RWPE2 (cell line): ENCODE measurements at regions not wholly inside any gene's neighbourhood (a gene's known extent, or its start where the extent isn't known, plus 50 kb on each side); places are given as distances from the start of the nearest gene placed in this dataset.
A peak's percentile ranks its signal among the peaks of the same experiment; 100 is the strongest.

Source experiments
- ATAC-seq: fragments of 200-7000 bp; cut with Tn5 transposase; 3 replicates; pipeline ENCODE4 v1.9.1; 2021; ENCODE audit warnings: low read depth
- DNase-seq: peaks from one replicate; pipeline ENCODE4 v3.0.0-alpha.2; 2020; ENCODE audit warnings: low spot score
- H3K27ac ChIP-seq: fragments of 450-650 bp; 2 replicates; pipeline ENCODE4 v1.5.1; 2017; ENCODE audit warnings: mild to moderate bottlenecking; ENCODE audit not compliant: poor library complexity, severe bottlenecking
- H3K27me3 ChIP-seq: fragments of 250-450 bp; sonication (Bioruptor Pico); 2 replicates; pipeline ENCODE4 v1.5.1; 2021; ENCODE audit warnings: mild to moderate bottlenecking, moderate library complexity; ENCODE audit not compliant: insufficient read depth, poor library complexity, severe bottlenecking
- H3K36me3 ChIP-seq: fragments of 250-450 bp; sonication (Bioruptor Pico); 2 replicates; pipeline ENCODE4 v1.5.1; 2020; ENCODE audit warnings: low read depth, mild to moderate bottlenecking, moderate library complexity
- H3K4me1 ChIP-seq: fragments of 250-450 bp; sonication (Bioruptor Pico); 2 replicates; pipeline ENCODE4 v1.5.1; 2021; ENCODE audit warnings: mild to moderate bottlenecking, moderate library complexity; ENCODE audit not compliant: insufficient read depth, poor library complexity, severe bottlenecking
- H3K4me3 ChIP-seq: fragments of 250-450 bp; sonication (Bioruptor Pico); 2 replicates; pipeline ENCODE4 v1.5.1; 2021; ENCODE audit warnings: mild to moderate bottlenecking, moderate library complexity; ENCODE audit not compliant: severe bottlenecking
- H3K9me3 ChIP-seq: fragments of 250-450 bp; sonication (Bioruptor Pico); 2 replicates; pipeline ENCODE4 v1.5.1; 2021; ENCODE audit warnings: mild to moderate bottlenecking, moderate library complexity; ENCODE audit not compliant: severe bottlenecking
- CTCF ChIP-seq: fragments of 450-650 bp; IDR thresholded peaks from one replicate; pipeline ENCODE4 v1.5.1; 2017; ENCODE audit warnings: mild to moderate bottlenecking, moderate library complexity; ENCODE audit not compliant: poor library complexity, severe bottlenecking

- H3K36me3 ChIP-seq: no peaks in the 10 kb centered on the region
- no peaks in the 10 kb centered on the region for H3K9me3 ChIP-seq
- H3K27me3 ChIP-seq: peaks cover 6% of the 10 kb centered on the region
- H3K27ac ChIP-seq: no peak overlapping the region
- no peaks in the 10 kb centered on the region for H3K4me1 ChIP-seq
- no peak overlapping the region for H3K4me3 ChIP-seq
- ATAC-seq (no peak), DNase-seq (no peak)
- TF ChIP-seq CTCF: no peak
These were observed 533.4 kb downstream of the PKHD1 start for GRCh38 chr6:51554029-51554428.

GRCh38 chr6:51559059-51559458 is 528.4 kb downstream of the PKHD1 start:
- H3K27ac ChIP-seq: no peak overlapping the region
- no peaks in the 10 kb centered on the region for H3K4me1 ChIP-seq
- H3K27me3 ChIP-seq: peaks cover 4% of the 10 kb centered on the region
- DNase-seq (no peak), ATAC-seq (peak; percentile 81)
- no peaks in the 10 kb centered on the region for H3K9me3 ChIP-seq
- peak; percentile 61 for TF ChIP-seq CTCF
- no peaks in the 10 kb centered on the region for H3K36me3 ChIP-seq
- no peak overlapping the region for H3K4me3 ChIP-seq

- DNase-seq: no peak
- H3K27ac ChIP-seq: no peak overlapping the region
- no peak for ATAC-seq
These were observed 525.2 kb downstream of the PKHD1 start for GRCh38 chr6:51562198-51562597.

More at GRCh38 chr6:51562198-51562597, 525.2 kb downstream of the PKHD1 start:
- no peak for TF ChIP-seq CTCF
- Histone ChIP-seq H3K27me3 (peaks cover 4% of the 10 kb centered on the region), H3K4me3 (no peak overlapping the region), H3K36me3 (no peaks in the 10 kb centered on the region), H3K9me3 (no peaks in the 10 kb centered on the region), H3K4me1 (no peaks in the 10 kb centered on the region)
